Ureter (tissue), 1 donor: ENCODE measurements at regions not wholly inside any gene's neighbourhood (a gene's known extent, or its start where the extent isn't known, plus 50 kb on each side); places are given as distances from the start of the nearest gene placed in this dataset.

ENCODE experiments used
- DNase-seq: peaks from one replicate; pipeline ENCODE4 v3.0.0-alpha.2; 2020; ENCODE audit warnings: low spot score
- donor health status: DM: yes; HTN: yes; CAD: no.

DNA sequence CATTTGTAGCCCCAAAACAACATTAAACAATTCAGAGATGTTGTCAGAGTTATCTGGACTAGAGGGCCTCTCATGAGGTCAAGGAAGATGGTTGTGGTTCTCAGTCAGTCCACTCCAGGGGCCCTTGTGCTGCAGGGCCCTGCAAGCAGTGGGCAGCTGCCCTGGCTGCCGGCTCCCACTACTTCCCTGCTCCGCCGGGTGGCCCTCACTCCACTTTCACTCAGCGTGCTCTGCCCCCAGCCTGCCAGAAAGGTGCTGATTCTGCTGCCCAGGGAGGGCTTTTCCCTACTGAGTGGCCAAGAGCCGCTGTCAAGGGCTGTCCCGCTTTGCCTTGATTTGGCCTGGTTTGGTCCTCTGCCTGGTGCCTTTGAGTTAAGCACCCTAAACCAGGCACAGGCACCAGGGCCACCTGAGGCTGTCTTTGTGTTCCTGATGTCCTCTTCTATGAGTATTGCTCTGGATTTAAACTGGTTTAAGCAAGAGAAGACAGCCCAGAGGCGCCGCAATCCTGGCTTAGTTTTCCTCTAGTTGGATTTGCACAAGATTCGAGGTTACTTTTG is 117.2 kb downstream of the GADD45G start:
- DNase-seq = no peak

- no peak for DNase-seq
Measured at GRCh38 chr9:89722712-89723111, 117.9 kb downstream of the GADD45G start.

DNA sequence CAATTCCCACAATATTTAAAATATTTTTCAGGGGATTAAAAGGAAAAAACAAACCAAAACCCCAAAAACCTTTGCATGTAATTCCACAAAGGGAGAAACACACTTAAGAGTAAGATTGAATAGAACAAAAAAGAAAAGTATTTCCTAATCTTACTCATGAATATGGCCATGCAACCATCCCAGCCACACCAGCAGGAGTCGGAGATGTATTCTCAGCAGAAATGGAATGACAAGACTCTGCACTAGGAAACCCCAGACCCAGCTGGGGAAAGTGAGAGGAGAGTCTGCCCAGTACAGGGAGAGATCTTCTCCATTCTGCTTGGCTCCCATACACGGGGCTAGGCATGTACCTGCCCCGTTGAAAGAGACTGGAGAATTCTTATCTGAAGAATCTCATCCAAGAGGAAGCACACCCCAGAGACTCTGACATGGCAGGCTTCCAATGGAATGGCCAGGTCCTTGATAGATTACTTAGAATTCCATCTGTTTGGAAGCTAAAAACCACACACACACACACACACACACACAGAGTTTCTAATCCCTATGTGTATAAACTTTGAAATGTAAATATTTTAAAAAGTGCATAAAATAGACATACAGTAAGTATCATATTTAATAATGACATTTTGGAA is 118.8 kb downstream of the GADD45G start:
- DNase-seq = no peak

- no peak for DNase-seq
Measured at GRCh38 chr9:89724659-89725058, 119.8 kb downstream of the GADD45G start.

- DNase-seq = no peak
Measured at GRCh38 chr9:89725271-89725670, 120.5 kb downstream of the GADD45G start.

DNA sequence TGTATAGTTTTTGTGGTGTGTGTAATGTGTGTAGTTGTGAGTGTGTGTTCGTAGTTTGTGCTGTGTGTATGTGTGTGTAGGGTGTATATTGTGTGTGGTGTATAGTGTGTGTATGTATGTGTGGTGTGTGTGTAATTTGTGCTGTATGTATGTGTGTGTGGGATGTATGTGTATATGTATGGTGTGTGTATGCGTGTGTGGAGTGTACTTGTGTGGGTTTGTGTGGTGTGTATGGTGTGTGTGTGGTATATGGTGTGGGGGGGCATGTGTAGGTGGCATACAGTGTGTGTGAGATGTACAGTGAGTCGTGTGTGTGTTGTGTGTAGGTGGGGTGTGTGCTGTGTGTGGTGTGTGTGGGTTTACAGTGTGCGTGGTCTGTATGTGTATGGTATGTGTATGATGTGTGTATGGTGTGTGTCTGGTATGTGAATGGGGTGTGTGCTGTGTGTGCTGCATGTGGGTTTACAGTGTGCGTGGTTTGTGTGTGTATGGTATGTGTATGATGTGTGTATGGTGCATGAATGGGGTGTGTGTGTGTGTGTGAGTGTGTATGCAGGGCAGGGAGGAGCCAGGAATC is 125.2 kb downstream of the GADD45G start:
- DNase-seq = no peak

GRCh38 chr9:89730715-89731114 is 125.9 kb downstream of the GADD45G start:
- no peak for DNase-seq

- DNase-seq = no peak
Measured at GRCh38 chr9:89731262-89732182, 126.7 kb downstream of the GADD45G start.

DNA sequence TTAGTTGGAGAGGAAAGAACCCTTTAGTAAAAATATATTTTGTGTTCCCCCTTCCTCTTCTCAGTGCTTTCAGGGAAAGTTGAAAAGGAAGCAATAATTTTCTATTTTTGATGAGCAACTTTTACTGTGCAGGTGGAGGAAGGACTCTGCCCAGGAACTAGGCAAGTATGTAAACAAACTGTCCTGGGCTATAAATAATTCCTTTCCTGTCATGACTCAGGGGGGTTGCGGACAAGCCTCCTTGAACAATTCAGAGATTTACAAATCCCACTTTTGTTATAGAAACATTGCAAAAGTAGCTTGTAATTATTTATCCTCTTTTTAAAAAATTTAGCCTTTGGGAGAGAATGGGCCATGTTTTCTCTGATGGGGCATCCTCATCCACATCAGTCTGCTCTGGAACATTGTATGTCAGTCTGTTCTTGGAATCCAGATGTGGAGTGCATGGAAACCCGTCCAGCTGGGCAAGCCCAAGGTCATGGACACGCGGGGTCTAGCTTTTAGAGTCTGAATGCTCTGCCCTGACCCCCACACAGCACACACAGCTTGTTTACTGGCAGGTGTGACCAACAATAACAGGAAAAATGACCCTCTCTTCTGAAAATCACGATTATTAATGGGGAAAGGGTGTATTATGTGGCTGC is 127.6 kb downstream of the GADD45G start:
- no peak for DNase-seq

- no peak for DNase-seq
Measured at GRCh38 chr9:89732939-89733324, 128.1 kb downstream of the GADD45G start.

DNA sequence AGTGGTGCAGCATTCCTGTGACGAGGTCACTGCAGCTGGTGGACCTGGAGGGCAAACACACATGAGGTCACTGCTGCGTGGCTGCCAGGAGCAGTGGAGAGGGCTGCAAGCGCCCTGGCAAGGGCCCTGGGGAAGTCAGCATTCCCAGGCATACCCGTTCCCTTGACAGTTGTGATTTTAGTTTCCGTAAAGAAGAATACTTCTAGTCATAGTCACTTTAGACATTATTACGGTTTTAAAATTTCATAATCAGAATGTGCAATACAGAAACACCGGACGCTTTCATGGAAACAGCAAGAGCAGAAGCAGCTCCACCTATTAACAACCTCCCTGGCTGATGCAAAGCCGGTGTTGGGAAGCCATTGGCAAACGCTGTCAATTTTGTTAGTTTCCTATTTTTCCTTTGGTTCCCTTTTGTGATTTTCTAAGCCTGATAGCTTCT is 129.8 kb downstream of the GADD45G start:
- no peak for DNase-seq

GRCh38 chr9:89738137-89738932 is 133.5 kb downstream of the GADD45G start:
- no peak for DNase-seq

DNA sequence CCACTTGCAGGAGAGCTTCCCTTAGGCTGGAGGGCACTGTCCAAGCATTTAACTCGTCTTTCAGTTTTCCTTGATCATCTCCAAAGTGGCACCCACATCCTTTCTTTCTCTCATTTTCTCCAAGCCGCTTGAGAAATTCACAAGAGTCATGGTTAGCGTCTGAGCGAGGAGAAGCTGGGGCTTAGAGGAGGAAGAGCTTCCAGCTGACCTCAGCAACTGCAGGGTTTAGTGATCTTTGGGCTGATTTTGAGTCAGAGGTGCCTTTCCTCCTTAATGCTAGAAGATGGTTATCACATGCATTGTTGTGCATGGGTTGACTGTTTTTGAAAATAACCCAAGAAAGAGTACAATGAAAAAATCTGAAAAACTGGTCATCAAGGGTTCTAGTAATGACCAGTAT is 134.7 kb downstream of the GADD45G start:
- no peak for DNase-seq

- DNase-seq = no peak
Measured at GRCh38 chr9:89739916-89740315, 135.1 kb downstream of the GADD45G start.

GRCh38 chr9:89740722-89741121 is 135.9 kb downstream of the GADD45G start:
- DNase-seq = no peak

DNA sequence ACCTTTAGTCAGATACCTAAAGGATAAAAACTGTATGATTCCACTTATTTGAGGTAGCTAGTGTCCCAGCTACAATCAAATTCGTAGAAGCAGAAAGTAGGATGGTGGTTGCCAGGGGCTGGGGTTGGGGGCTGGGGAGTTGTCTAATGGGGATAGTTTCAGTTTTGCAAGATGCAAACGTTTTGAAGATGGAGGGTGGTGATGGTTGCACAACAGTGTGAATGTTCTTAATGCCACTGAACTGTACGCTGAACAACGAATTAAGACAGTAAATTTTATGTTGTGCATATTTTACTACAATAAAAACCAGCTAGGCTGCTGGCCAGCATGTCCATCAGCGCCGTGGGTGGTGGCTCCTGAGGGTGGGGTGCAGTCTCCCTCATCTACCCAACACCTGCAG is 137.8 kb downstream of the GADD45G start:
- no peak for DNase-seq

DNA sequence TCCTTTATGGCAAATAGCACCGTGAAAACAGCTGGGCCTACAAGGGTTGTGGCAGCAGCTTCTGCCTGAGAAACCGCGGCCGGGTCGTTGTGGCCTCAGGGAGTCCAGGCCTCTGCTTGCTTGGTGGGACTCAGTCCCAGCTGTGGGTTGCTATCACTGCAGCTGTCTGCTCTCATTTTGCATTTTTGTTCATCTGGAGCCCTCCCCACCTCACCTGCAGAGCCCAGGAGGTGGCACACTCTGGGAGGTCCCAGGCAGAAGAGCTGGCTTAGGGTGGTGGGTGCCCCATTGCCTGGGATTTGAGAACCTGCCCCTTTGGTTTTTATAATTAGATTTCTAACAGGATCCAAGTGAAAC is 138.4 kb downstream of the GADD45G start:
- DNase-seq = no peak

DNA sequence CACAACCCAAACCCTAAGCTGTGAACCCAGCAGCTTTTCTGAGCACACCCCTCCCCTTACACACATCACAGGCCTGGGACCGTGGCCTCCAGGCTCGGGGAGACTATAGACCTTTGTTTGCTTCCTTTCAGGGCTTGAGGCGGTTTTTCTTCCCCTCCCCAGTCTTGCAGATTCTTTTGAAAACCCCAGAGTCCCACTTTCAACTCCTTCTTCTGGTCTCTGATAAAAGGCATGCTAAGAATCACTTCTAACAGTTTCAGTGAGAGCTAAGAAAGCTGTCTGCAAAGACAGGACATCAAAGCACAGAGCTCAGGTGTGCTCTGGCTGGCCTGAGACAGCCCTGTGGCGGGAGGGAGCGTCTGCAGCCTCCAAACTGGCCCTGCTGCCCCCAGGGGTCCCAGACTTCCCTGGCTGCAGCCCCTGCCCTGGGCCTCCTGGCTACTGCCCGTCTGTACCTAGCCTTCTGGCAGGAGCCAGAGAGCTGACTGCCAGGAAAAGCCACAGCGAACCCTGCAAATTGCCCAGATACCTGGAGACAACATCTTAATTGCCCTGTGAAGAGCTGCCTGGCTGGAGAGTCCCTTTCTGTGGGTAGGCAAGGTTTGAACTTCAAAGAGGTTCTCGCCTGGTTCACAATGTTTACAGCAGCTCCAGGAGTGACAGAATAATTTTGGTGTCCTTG is 138.9 kb downstream of the GADD45G start:
- no peak for DNase-seq

DNA sequence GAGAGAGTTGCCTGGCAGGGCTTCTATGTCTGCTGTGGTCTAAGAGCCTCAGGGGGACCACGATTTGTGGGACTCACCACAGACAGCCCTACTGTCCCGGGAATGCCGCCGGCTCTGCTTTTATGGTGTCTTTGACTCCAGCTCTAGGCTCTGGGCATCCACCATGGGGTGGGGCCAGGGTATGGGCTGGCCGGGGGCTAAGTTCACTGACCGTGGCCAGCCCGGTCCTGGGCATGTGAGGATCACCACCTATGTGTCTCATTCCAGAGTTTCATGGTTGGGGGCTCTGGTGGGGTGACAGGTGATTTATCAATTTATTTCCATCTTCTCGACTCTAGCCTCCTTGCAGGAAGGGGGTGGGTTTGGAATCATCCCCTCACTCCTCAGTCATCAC is 139.4 kb downstream of the GADD45G start:
- no peak for DNase-seq

DNA sequence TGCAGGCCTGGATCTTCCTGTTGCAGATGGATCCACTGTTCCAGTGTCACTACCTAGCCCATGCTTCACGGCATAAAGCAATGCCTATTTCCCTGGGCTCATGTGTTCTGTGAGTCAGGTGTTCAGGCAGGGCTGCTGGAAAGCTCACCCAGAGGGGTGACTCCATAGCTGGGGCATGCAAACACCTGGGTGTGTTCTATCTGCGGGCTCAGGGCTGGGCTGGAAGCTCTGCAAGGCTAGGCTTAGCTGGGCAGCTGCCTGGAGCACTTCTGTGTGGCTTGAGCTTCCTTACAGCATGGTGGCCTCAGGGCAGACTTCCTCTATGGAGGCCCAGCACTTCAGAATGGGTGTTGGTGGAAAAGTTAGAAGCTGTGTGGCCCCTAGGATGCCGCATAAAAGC is 139.9 kb downstream of the GADD45G start:
- no peak for DNase-seq
